GM12878 (cell line): ENCODE measurements at regions not wholly inside any gene's neighbourhood (a gene's known extent, or its start where the extent isn't known, plus 50 kb on each side); places are given as distances from the start of the nearest gene placed in this dataset.

ENCODE experiments used
- ATAC-seq: fragments of 200-7000 bp; cut with Tn5 transposase; 3 replicates; pipeline ENCODE4 v1.9.1; 2020; ENCODE audit warnings: mild to moderate bottlenecking, moderate library complexity
- BruUV-seq: library from RNA; stranded (reverse); fragments of 400-500 nt; replicated peaks from 2 replicates; lab custom pipeline; 2021; lab: Mats Ljungman, UMichigan
- CTCF ChIA-PET: fragments of 300-600 bp; sonication (Branson Sonifier 250); formaldehyde crosslinking; extraction: SDS; loops from one replicate; lab custom pipeline; 2021; ENCODE audit warnings: inconsistent platforms; lab: Yijun Ruan, JAX
- POLR2A ChIA-PET: fragments of 350-600 bp; formaldehyde crosslinking; extraction: SDS; loops from one replicate; lab custom pipeline; 2021; ENCODE audit warnings: inconsistent platforms; lab: Charles Lee
- RAD21 ChIA-PET: fragments of 300-600 bp; sonication (Branson Sonifier 250); formaldehyde crosslinking; loops from one replicate; lab custom pipeline; 2023; ENCODE audit warnings: antibody characterized with exemption; ENCODE audit not compliant: unreplicated experiment; lab: Charles Lee
- SMC1A ChIA-PET: fragments of 300-600 bp; sonication (Branson Sonifier 250); formaldehyde crosslinking; loops from one replicate; lab custom pipeline; 2023; ENCODE audit not compliant: unreplicated experiment, uncharacterized antibody; lab: Charles Lee
- DNase-seq: peaks from one replicate; pipeline ENCODE4 v3.0.0-alpha.2; 2011; ENCODE audit warnings: low read depth, low spot score
- FAIRE-seq: peaks from 3 replicates; lab custom pipeline; 2011; peaks lifted over from hg19 to GRCh38; lab: Jason Lieb, UNC
- H2AFZ ChIP-seq: 2 replicates; pipeline ENCODE4 v1.6.0; 2011; ENCODE audit warnings: low read depth, low read length, control low read depth; ENCODE audit not compliant: control insufficient read depth
- H3K27ac ChIP-seq: 2 replicates; pipeline ENCODE4 v1.5.1; 2011; ENCODE audit warnings: control low read depth; ENCODE audit not compliant: control insufficient read depth, insufficient read depth
- H3K27me3 ChIP-seq, 2 experiments: replicated peaks in 1 of 2; 2 replicates each; pipeline versions ENCODE4 v1.6.0 to v1.6.1; 2011; ENCODE audit warnings: low read length in 1 of 2; ENCODE audit not compliant: control insufficient read depth in 2 of 2, insufficient read depth in 2 of 2
- H3K36me3 ChIP-seq, 2 experiments: 2 replicates each; pipeline ENCODE4 v1.5.1; 2011; ENCODE audit warnings: low read length in 1 of 2; ENCODE audit not compliant: control insufficient read depth in 2 of 2, insufficient read depth in 2 of 2
- H3K4me1 ChIP-seq: 2 replicates; pipeline ENCODE4 v1.6.1; 2011; ENCODE audit warnings: mild to moderate bottlenecking, low read length, moderate library complexity, mixed read lengths; ENCODE audit not compliant: control insufficient read depth, insufficient read depth
- H3K4me2 ChIP-seq: 2 replicates; pipeline ENCODE4 v1.6.0; 2011; ENCODE audit warnings: control low read depth; ENCODE audit not compliant: control insufficient read depth, insufficient read depth
- H3K4me3 ChIP-seq: fragments of 200-600 bp; sonication (generic); 2 replicates; pipeline ENCODE4 v1.5.1; 2016
- H3K79me2 ChIP-seq: 2 replicates; pipeline ENCODE4 v1.6.0; 2011; ENCODE audit warnings: low read length; ENCODE audit not compliant: control insufficient read depth, insufficient read depth
- H3K9ac ChIP-seq: 2 replicates; pipeline ENCODE4 v1.8.0; 2011; ENCODE audit warnings: low read length, control low read depth, mixed read lengths; ENCODE audit not compliant: control insufficient read depth, insufficient read depth
- H3K9me3 ChIP-seq: replicated peaks from 3 replicates; pipeline ENCODE4 v1.5.1; 2011; ENCODE audit warnings: mild to moderate bottlenecking, low read length; ENCODE audit not compliant: control insufficient read depth, insufficient read depth
- H4K20me1 ChIP-seq: 2 replicates; pipeline ENCODE4 v1.6.0; 2011; ENCODE audit not compliant: control insufficient read depth, insufficient read depth
- BCL3 ChIP-seq: IDR thresholded peaks from 2 replicates; pipeline ENCODE4 v1.6.1; 2011; ENCODE audit warnings: borderline replicate concordance, low read depth, mild to moderate bottlenecking, moderate library complexity, low read length; ENCODE audit not compliant: insufficient read depth, poor library complexity, severe bottlenecking
- CHD1 ChIP-seq: IDR thresholded peaks from 2 replicates; pipeline ENCODE4 v1.6.1; 2012; ENCODE audit warnings: low read depth, low read length, improper control_type of control experiment
- CHD2 ChIP-seq: IDR thresholded peaks from 2 replicates; pipeline ENCODE4 v1.6.1; 2011; ENCODE audit warnings: low read depth, low read length, improper control_type of control experiment, borderline replicate concordance
- CTCF ChIP-seq, 3 experiments: IDR thresholded peaks in 2 of 3; conservative IDR thresholded peaks in 1 of 3; 2 replicates each; pipeline ENCODE4 v1.5.1; 2011; ENCODE audit warnings: low read depth in 3 of 3, low read length in 3 of 3, mild to moderate bottlenecking in 3 of 3, control low read depth in 2 of 3, moderate library complexity in 2 of 3, inconsistent platforms in 1 of 3, mixed read lengths in 1 of 3; ENCODE audit not compliant: control insufficient read depth in 2 of 3, insufficient read depth in 1 of 3; ENCODE audit errors: extremely low read depth in 1 of 3
- E2F8 ChIP-seq: fragments of 450-650 bp; IDR thresholded peaks from 2 replicates; pipeline ENCODE4 v1.6.1; 2018; ENCODE audit warnings: mild to moderate bottlenecking, low read depth, moderate library complexity; ENCODE audit not compliant: partially characterized antibody
- EGR1 ChIP-seq, 2 experiments: IDR thresholded peaks; 1 replicate in 1 of 2; 2 replicates in 1 of 2; pipeline ENCODE4 v1.6.1; 2011 to 2012; ENCODE audit warnings: low read depth in 2 of 2, low read length in 2 of 2, borderline replicate concordance in 1 of 2, mild to moderate bottlenecking in 1 of 2, moderate library complexity in 1 of 2
- IRF4 ChIP-seq: IDR thresholded peaks from 2 replicates; pipeline ENCODE4 v1.6.1; 2011; ENCODE audit warnings: low read depth, low read length
- KLF5 ChIP-seq: fragments of 450-650 bp; IDR thresholded peaks from 2 replicates; pipeline ENCODE4 v1.6.1; 2014; ENCODE audit warnings: mild to moderate bottlenecking; ENCODE audit not compliant: partially characterized antibody
- RAD21 ChIP-seq: IDR thresholded peaks from 2 replicates; pipeline ENCODE4 v1.6.1; 2011; ENCODE audit warnings: mild to moderate bottlenecking, low read depth, low read length, moderate library complexity; ENCODE audit not compliant: insufficient read depth
- REST ChIP-seq: IDR thresholded peaks from 2 replicates; pipeline ENCODE4 v1.6.1; 2012; ENCODE audit warnings: mild to moderate bottlenecking, low read depth, low read length
- SMAD5 ChIP-seq: IDR thresholded peaks from 2 replicates; pipeline ENCODE4 v1.6.1; 2016; ENCODE audit warnings: antibody characterized with exemption, low read depth
- SMC3 ChIP-seq: IDR thresholded peaks from 2 replicates; pipeline ENCODE4 v1.6.1; 2011; ENCODE audit warnings: low read length, improper control_type of control experiment, borderline replicate concordance
- SPI1 ChIP-seq: IDR thresholded peaks from 2 replicates; pipeline ENCODE4 v1.6.1; 2011; ENCODE audit warnings: low read depth, mild to moderate bottlenecking, low read length, moderate library complexity, borderline replicate concordance; ENCODE audit not compliant: insufficient read depth
- SREBF1 ChIP-seq: IDR thresholded peaks from 2 replicates; pipeline ENCODE4 v1.6.1; 2012; ENCODE audit warnings: mild to moderate bottlenecking, low read length
- YBX1 ChIP-seq: fragments of 450-650 bp; IDR thresholded peaks from 2 replicates; pipeline ENCODE4 v1.6.1; 2016; ENCODE audit warnings: antibody characterized with exemption
- in situ Hi-C: fragments of 300-500 bp; cut with MboI; formaldehyde crosslinking; loops from 9 replicates; pipeline ENCODE4 v1.14.3; 2018; ENCODE audit warnings: mixed read lengths
- intact Hi-C: fragments of 100-400 bp; cut with micrococcal nuclease; formaldehyde crosslinking; loops from one replicate; pipeline ENCODE4 v1.14.2; 2022; ENCODE audit not compliant: unreplicated experiment

- intact Hi-C loops, result no loop called here
- RAD21 ChIA-PET, result interaction anchor here (1.4 to 1.7 kb wide), 2 partner anchors 13 to 20 kb away, joined by 3 to 4 read pairs; no protein-coding TSS in a partner anchor
- Histone ChIP-seq H3K9me3 (no peaks in the 10 kb centered on the region; the same call in 2 of the 3 replicates), H3K4me1 (0 out of 2 replicates have a peak, but pooled peaks cover 3% of the 10 kb centered on the region), H2AFZ (no peak overlapping the region), H3K79me2 (no peaks in the 10 kb centered on the region), H3K4me3 (no peak overlapping the region), H3K9ac (no peak overlapping the region), H3K36me3 (no peaks in the 10 kb centered on the region), H4K20me1 (no peaks in the 10 kb centered on the region), H3K27me3 (no peaks in the 10 kb centered on the region), H3K27ac (no peak overlapping the region), H3K4me2 (no peak overlapping the region)
- no TSS peak for BruUV-seq
- no peak for DNase-seq
- in situ Hi-C loops, result no loop called here
- POLR2A ChIA-PET, result no interaction called here
- ATAC-seq, result no peak
- FAIRE-seq, result no peak
- SMC1A ChIA-PET, result interaction anchor here (0.6 to 5.3 kb wide), 2 partner anchors 18 to 1120 kb away, joined by 3 to 21 read pairs; no protein-coding TSS in a partner anchor
- CTCF ChIA-PET, result no interaction called here
- TF ChIP-seq BCL3, result no peak
- no peak for TF ChIP-seq E2F8
- no peak for TF ChIP-seq CTCF (IDR thresholded peaks at IDR 0.05 in 2 of 3, conservative IDR thresholded peaks at IDR 0.05 in 1 of 3; ENCODE audit: control insufficient read depth in 2 of 3, extremely low read depth in 1 of 3, insufficient read depth in 1 of 3, low read depth in 3 of 3, low read length in 3 of 3)
- TF ChIP-seq YBX1, result no peak
- TF ChIP-seq CHD2, result no peak
- no peak for TF ChIP-seq KLF5
- no peak for TF ChIP-seq CHD1
- no peak for TF ChIP-seq REST
- TF ChIP-seq SMC3, result no peak
- no peak for TF ChIP-seq RAD21
- no peak for TF ChIP-seq SPI1
- no peak for TF ChIP-seq SMAD5
- no peak for TF ChIP-seq EGR1 (IDR thresholded peaks at IDR 0.05; ENCODE audit: borderline replicate concordance in 1 of 2, low read depth in 2 of 2, low read length in 2 of 2)
- no peak for TF ChIP-seq IRF4
- no peak for TF ChIP-seq SREBF1
Observed at GRCh38 chr2:186328838-186329237, 157.2 kb upstream of the ZC3H15 start.
